CD4-positive, CD25-positive, alpha-beta regulatory T cell (primary cell): ENCODE measurements at regions not wholly inside any gene's neighbourhood (a gene's known extent, or its start where the extent isn't known, plus 50 kb on each side); places are given as distances from the start of the nearest gene placed in this dataset.
"Not testable (repeated sequence)": the region's sequence is repeated elsewhere in the genome, so short reads cannot be mapped to it uniquely, and the experiment has no call there.

Experiments used
- ATAC-seq, 2 donors: fragments of 150-1000 bp; cut with Tn5 transposase; one replicate each; pipeline ENCODE4 v1.10.0; 2021; ENCODE audit warnings: low read depth in 2 of 2, moderate number of reproducible peaks in 2 of 2, moderate library complexity in 1 of 2
- DNase-seq, 3 donors: peaks; one replicate each; pipeline versions ENCODE4 v3.0.0 to v3.0.0-alpha.2; 2012 to 2022; ENCODE audit warnings: mixed read lengths in 1 of 3
- H3K27ac ChIP-seq: one replicate; pipeline ENCODE4 v1.7.0; 2013; ENCODE audit warnings: mild to moderate bottlenecking, low read length; ENCODE audit not compliant: insufficient read depth, poor library complexity, severe bottlenecking
- H3K27me3 ChIP-seq: one replicate; pipeline ENCODE4 v1.7.0; 2013; ENCODE audit warnings: low read length; ENCODE audit not compliant: control insufficient read depth, insufficient read depth
- H3K36me3 ChIP-seq: one replicate; pipeline ENCODE4 v1.7.0; 2013; ENCODE audit warnings: mild to moderate bottlenecking, low read length, moderate library complexity; ENCODE audit not compliant: control insufficient read depth, insufficient read depth
- H3K4me1 ChIP-seq: 2 replicates; pipeline ENCODE4 v1.7.0; 2013; ENCODE audit warnings: mild to moderate bottlenecking, low read length; ENCODE audit not compliant: insufficient read depth, control insufficient read depth, poor library complexity, severe bottlenecking
- H3K4me3 ChIP-seq: one replicate; pipeline ENCODE4 v1.7.0; 2013; ENCODE audit warnings: low read depth, mild to moderate bottlenecking, low read length, moderate library complexity
- H3K9me3 ChIP-seq, 2 experiments: 1 replicate in 1 of 2; 2 replicates in 1 of 2; pipeline ENCODE4 v1.7.0; 2013; ENCODE audit warnings: low read length in 2 of 2, mild to moderate bottlenecking in 1 of 2, moderate library complexity in 1 of 2; ENCODE audit not compliant: control insufficient read depth in 2 of 2
- H3K27ac Mint-ChIP-seq, 3 donors: one replicate each; pipeline ENCODE4 v1.8.0; 2020 to 2022; ENCODE audit warnings: mild to moderate bottlenecking in 3 of 3, mixed read lengths in 3 of 3, moderate library complexity in 2 of 3
- H3K27me3 Mint-ChIP-seq: one replicate; pipeline ENCODE4 v1.8.0; 2022; ENCODE audit warnings: mild to moderate bottlenecking, mixed read lengths
- H3K36me3 Mint-ChIP-seq: one replicate; pipeline ENCODE4 v1.8.0; 2020; ENCODE audit warnings: mixed read lengths
- H3K4me1 Mint-ChIP-seq, 4 donors: one replicate each; pipeline ENCODE4 v1.8.0; 2020 to 2022; ENCODE audit warnings: mixed read lengths in 4 of 4, mild to moderate bottlenecking in 1 of 4
- H3K4me3 Mint-ChIP-seq, 4 donors: one replicate each; pipeline ENCODE4 v1.8.0; 2020 to 2022; ENCODE audit warnings: mild to moderate bottlenecking in 4 of 4, mixed read lengths in 4 of 4, moderate library complexity in 3 of 4
- H3K9me3 Mint-ChIP-seq, 7 donors: one replicate each; pipeline ENCODE4 v1.8.0; 2020 to 2022; ENCODE audit warnings: mixed read lengths in 7 of 7, mild to moderate bottlenecking in 3 of 7, moderate library complexity in 2 of 7

- DNase-seq = peak in 1 of 3 donors; percentile 64
- ATAC-seq = no peak
- Mint-ChIP-seq H3K9me3 (no peaks in the 10 kb centered on the region), H3K4me1 (peaks cover 4 to 26% (median 11%) of the 10 kb centered on the region in 4 donors), H3K27me3 (peaks cover 55% of the 10 kb centered on the region), H3K4me3 (peak overlapping the region; percentile 27 to 92 (median 87)), H3K36me3 (no peaks in the 10 kb centered on the region), H3K27ac (no peak overlapping the region)
- no peak overlapping the region for H3K4me3 ChIP-seq
- H3K27ac ChIP-seq = no peak overlapping the region
- no peaks in the 10 kb centered on the region for H3K9me3 ChIP-seq
- H3K27me3 ChIP-seq = peaks cover 13% of the 10 kb centered on the region
- H3K4me1 ChIP-seq = peaks cover 12% of the 10 kb centered on the region
- no peaks in the 10 kb centered on the region for H3K36me3 ChIP-seq
Measured at GRCh38 chr1:148363439-148363810, 119.7 kb downstream of the PPIAL4G start.

GRCh38 chr1:148362626-148363438 is 120.3 kb downstream of the PPIAL4G start:
- H3K27ac ChIP-seq = no peak overlapping the region
- peaks cover 12% of the 10 kb centered on the region for H3K4me1 ChIP-seq
- H3K27me3 ChIP-seq = peaks cover 16% of the 10 kb centered on the region
- peak overlapping the region in 2 of 3 donors; percentile 85 to 90 for H3K27ac Mint-ChIP-seq
- peaks cover 61% of the 10 kb centered on the region for H3K27me3 Mint-ChIP-seq
- H3K9me3 ChIP-seq = no peaks in the 10 kb centered on the region
- peaks cover 4 to 26% (median 11%) of the 10 kb centered on the region in 4 donors for H3K4me1 Mint-ChIP-seq
- peak overlapping the region; percentile 83 to 92 (median 87) for H3K4me3 Mint-ChIP-seq
- DNase-seq (peak in 2 of 3 donors; percentile 18 to 20), ATAC-seq (peak in 1 of 2 donors; percentile 31)
- H3K36me3 ChIP-seq = no peaks in the 10 kb centered on the region
- no peak overlapping the region for H3K4me3 ChIP-seq
- no peaks in the 10 kb centered on the region for H3K9me3 Mint-ChIP-seq
- no peaks in the 10 kb centered on the region for H3K36me3 Mint-ChIP-seq

GRCh38 chr1:148362216-148362611 is 120.9 kb downstream of the PPIAL4G start:
- Histone ChIP-seq H3K4me3 (peak overlapping the region; percentile 69), H3K36me3 (no peaks in the 10 kb centered on the region), H3K27ac (no peak overlapping the region), H3K9me3 (no peaks in the 10 kb centered on the region), H3K4me1 (peaks cover 12% of the 10 kb centered on the region), H3K27me3 (peaks cover 18% of the 10 kb centered on the region)
- DNase-seq (no peak), ATAC-seq (no peak)
- Mint-ChIP-seq H3K36me3 (no peaks in the 10 kb centered on the region), H3K4me1 (peaks cover 4 to 26% (median 11%) of the 10 kb centered on the region in 4 donors), H3K27ac (peak overlapping the region in 2 of 3 donors; percentile 85 to 90), H3K4me3 (peak overlapping the region; percentile 86 to 92 (median 87)), H3K9me3 (no peaks in the 10 kb centered on the region), H3K27me3 (peaks cover 62% of the 10 kb centered on the region)

GRCh38 chr1:148361427-148362215 is 121.5 kb downstream of the PPIAL4G start:
- peak overlapping the region; percentile 69 for H3K4me3 ChIP-seq
- Mint-ChIP-seq H3K4me1 (peaks cover 4 to 26% (median 11%) of the 10 kb centered on the region in 4 donors), H3K27ac (peak overlapping the region in 2 of 3 donors; percentile 89 to 90)

GRCh38 chr1:148357037-148357436 is 126.1 kb downstream of the PPIAL4G start:
- Mint-ChIP-seq H3K9me3 (no peaks in the 10 kb centered on the region), H3K36me3 (no peaks in the 10 kb centered on the region), H3K27me3 (peaks cover 87% of the 10 kb centered on the region), H3K4me3 (no peak overlapping the region), H3K4me1 (peaks cover under 1 to 21% (median 4%) of the 10 kb centered on the region in 4 donors), H3K27ac (peak overlapping the region in 1 of 3 donors; percentile 29)
- Histone ChIP-seq H3K27me3 (peaks cover 23% of the 10 kb centered on the region), H3K9me3 (no peaks in the 10 kb centered on the region), H3K27ac (no peak overlapping the region), H3K36me3 (no peaks in the 10 kb centered on the region), H3K4me1 (peaks cover 9% of the 10 kb centered on the region), H3K4me3 (no peak overlapping the region)
- no peak for DNase-seq
- no peak for ATAC-seq

More at GRCh38 chr1:148361427-148362215, 121.5 kb downstream of the PPIAL4G start:
- not testable (repeated sequence) for ATAC-seq, H3K36me3 Mint-ChIP-seq, H3K9me3 ChIP-seq, H3K27ac ChIP-seq, H3K9me3 Mint-ChIP-seq, H3K36me3 ChIP-seq
- peaks cover 12% of the 10 kb centered on the region for H3K4me1 ChIP-seq
- Mint-ChIP-seq H3K4me3 (peak overlapping the region; percentile 86 to 92 (median 87)), H3K27me3 (peaks cover 68% of the 10 kb centered on the region)
- peaks cover 18% of the 10 kb centered on the region for H3K27me3 ChIP-seq
- peak; percentile 20 to 44 (median 36) for DNase-seq

- Mint-ChIP-seq H3K4me1 (peaks cover 0 to 11% (median 0%) of the 10 kb centered on the region in 4 donors), H3K9me3 (no peaks in the 10 kb centered on the region), H3K27ac (no peak overlapping the region), H3K36me3 (no peaks in the 10 kb centered on the region), H3K27me3 (peaks cover 87% of the 10 kb centered on the region), H3K4me3 (no peak overlapping the region)
- ATAC-seq (no peak), DNase-seq (no peak)
- no peaks in the 10 kb centered on the region for H3K36me3 ChIP-seq
- H3K4me1 ChIP-seq = no peaks in the 10 kb centered on the region
- peaks cover 30% of the 10 kb centered on the region for H3K27me3 ChIP-seq
- H3K27ac ChIP-seq = no peak overlapping the region
- H3K9me3 ChIP-seq = no peaks in the 10 kb centered on the region
- no peak overlapping the region for H3K4me3 ChIP-seq
Measured at GRCh38 chr1:148355976-148356375, 127.1 kb downstream of the PPIAL4G start.

GRCh38 chr1:148354913-148355308 is 128.2 kb downstream of the PPIAL4G start:
- Mint-ChIP-seq H3K27me3 (peaks cover 90% of the 10 kb centered on the region), H3K36me3 (no peaks in the 10 kb centered on the region), H3K9me3 (no peaks in the 10 kb centered on the region), H3K4me1 (peaks cover 0 to 11% (median 0%) of the 10 kb centered on the region in 4 donors), H3K27ac (no peak overlapping the region), H3K4me3 (peak overlapping the region in 1 of 4 donors; percentile 38)
- H3K27ac ChIP-seq = no peak overlapping the region
- no peaks in the 10 kb centered on the region for H3K9me3 ChIP-seq
- H3K4me1 ChIP-seq = no peaks in the 10 kb centered on the region
- DNase-seq = no peak
- peaks cover 38% of the 10 kb centered on the region for H3K27me3 ChIP-seq
- H3K36me3 ChIP-seq = no peaks in the 10 kb centered on the region
- no peak overlapping the region for H3K4me3 ChIP-seq
- no peak for ATAC-seq
